ENCODE measurements at regions not wholly inside any gene's neighbourhood (a gene's known extent, or its start where the extent isn't known, plus 50 kb on each side); places are given as distances from the start of the nearest gene placed in this dataset.

GRCh38 chr1:38641661-38642060, 217.9 kb downstream of the RRAGC start:
- Histone ChIP-seq H3K9me3 (ENCODE audit: control insufficient read depth in 4 of 4, low read length in 3 of 4) (peaks cover 0 to 5% (median 2%) of the 10 kb centered on the region in 4 donors), H3K9ac (ENCODE audit: low read depth in 1 of 2, low read length in 2 of 2) (no peak overlapping the region), H3K27ac (ENCODE audit: low read depth in 1 of 2, low read length in 2 of 2) (no peak overlapping the region), H3K4me1 (ENCODE audit: control insufficient read depth in 4 of 4, insufficient read depth in 4 of 4, low read length in 3 of 4) (no peaks in the 10 kb centered on the region), H3K4me3 (ENCODE audit: low read depth in 1 of 3, low read length in 3 of 3) (no peak overlapping the region), H3K36me3 (ENCODE audit: control insufficient read depth in 4 of 4, insufficient read depth in 3 of 4, low read depth in 1 of 4, low read length in 3 of 4) (no peaks in the 10 kb centered on the region), H3K27me3 (ENCODE audit: control insufficient read depth in 4 of 4, insufficient read depth in 4 of 4, low read length in 3 of 4) (no peaks in the 10 kb centered on the region)
- DNase-seq (ENCODE audit: low spot score): no peak
- TF ChIP-seq RAD21 (IDR thresholded peaks at IDR 0.05) (no peak), MAX (IDR thresholded peaks at IDR 0.05) (no peak), JUND (IDR thresholded peaks at IDR 0.05) (no peak), HNF4G (IDR thresholded peaks at IDR 0.05) (no peak), RXRA (IDR thresholded peaks at IDR 0.05) (no peak), TAF1 (conservative IDR thresholded peaks at IDR 0.05) (no peak), YY1 (IDR thresholded peaks at IDR 0.05) (no peak), NR2F2 (IDR thresholded peaks at IDR 0.05) (no peak), ATF3 (IDR thresholded peaks at IDR 0.05) (no peak), SP1 (IDR thresholded peaks at IDR 0.05) (no peak)
- 86% methylated on average over 7 of the region's 7 CpGs for WGBS

GRCh38 chr1:38640371-38640770, 219.2 kb downstream of the RRAGC start:
- DNase-seq (ENCODE audit: low spot score): no peak
- Histone ChIP-seq H3K27ac (ENCODE audit: low read depth in 1 of 2, low read length in 2 of 2) (no peak overlapping the region), H3K9ac (ENCODE audit: low read depth in 1 of 2, low read length in 2 of 2) (no peak overlapping the region), H3K9me3 (ENCODE audit: control insufficient read depth in 4 of 4, low read length in 3 of 4) (peaks cover 0 to 10% (median 5%) of the 10 kb centered on the region in 4 donors), H3K4me1 (ENCODE audit: control insufficient read depth in 4 of 4, insufficient read depth in 4 of 4, low read length in 3 of 4) (no peaks in the 10 kb centered on the region), H3K4me3 (ENCODE audit: low read depth in 1 of 3, low read length in 3 of 3) (no peak overlapping the region), H3K36me3 (ENCODE audit: control insufficient read depth in 4 of 4, insufficient read depth in 3 of 4, low read depth in 1 of 4, low read length in 3 of 4) (no peaks in the 10 kb centered on the region), H3K27me3 (ENCODE audit: control insufficient read depth in 4 of 4, insufficient read depth in 4 of 4, low read length in 3 of 4) (no peaks in the 10 kb centered on the region)
- TF ChIP-seq MAX (IDR thresholded peaks at IDR 0.05) (no peak), TAF1 (conservative IDR thresholded peaks at IDR 0.05) (no peak), FOXA2 (IDR thresholded peaks at IDR 0.05) (no peak), ZBTB33 (IDR thresholded peaks at IDR 0.05) (no peak), REST (IDR thresholded peaks at IDR 0.05) (no peak), EGR1 (IDR thresholded peaks at IDR 0.05; ENCODE audit: low read depth in 2 of 2) (no peak)
- WGBS: 75% methylated on average over 4 of the region's 4 CpGs

Data from liver (tissue), 7 donors.